ENCODE measurements at regions not wholly inside any gene's neighbourhood (a gene's known extent, or its start where the extent isn't known, plus 50 kb on each side); places are given as distances from the start of the nearest gene placed in this dataset.

GRCh38 chr3:1892459-1892858 is 206.2 kb upstream of the CNTN4 start:
- TF ChIP-seq EP300 (IDR thresholded peaks at IDR 0.05; ENCODE audit: borderline replicate concordance in 1 of 2, low read depth in 1 of 2, low read length in 1 of 2) (no peak), EZH2phosphoT487 (IDR thresholded peaks at IDR 0.05; ENCODE audit: borderline replicate concordance, low read depth) (no peak), CTCF (IDR thresholded peaks at IDR 0.05) (no peak), FOXJ3 (CRISPR knock-in tag; IDR thresholded peaks at IDR 0.05) (no peak)
